Sigmoid colon (tissue), 6 donors: ENCODE measurements at regions not wholly inside any gene's neighbourhood (a gene's known extent, or its start where the extent isn't known, plus 50 kb on each side); places are given as distances from the start of the nearest gene placed in this dataset.

Experiments
- DNase-seq: peaks from one replicate; pipeline ENCODE4 v3.0.0-alpha.2; 2019
- H3K27ac ChIP-seq, 4 donors: fragments of 200-600 bp; sonication (generic); one replicate each; pipeline ENCODE4 v1.5.1; 2016 to 2019; ENCODE audit warnings: mild to moderate bottlenecking in 1 of 4
- H3K27me3 ChIP-seq, 3 donors: fragments of 200-600 bp; sonication (generic); one replicate each; pipeline ENCODE4 v1.5.1; 2019; ENCODE audit warnings: mild to moderate bottlenecking in 1 of 3
- H3K36me3 ChIP-seq, 4 donors: fragments of 200-600 bp; sonication (generic); one replicate each; pipeline ENCODE4 v1.5.1; 2016 to 2019
- H3K4me1 ChIP-seq, 4 donors: fragments of 200-600 bp; sonication (generic); one replicate each; pipeline ENCODE4 v1.5.1; 2017 to 2019
- H3K4me3 ChIP-seq, 4 donors: fragments of 200-600 bp; sonication (generic); one replicate each; pipeline ENCODE4 v1.5.1; 2017 to 2019; ENCODE audit warnings: mild to moderate bottlenecking in 2 of 4, moderate library complexity in 1 of 4
- H3K9me3 ChIP-seq, 4 donors: fragments of 200-600 bp in 3 of 4; sonication (generic) in 3 of 4; one replicate each; pipeline versions ENCODE4 v1.5.1 to v1.6.1; 2013 to 2019
- EP300 ChIP-seq, 4 donors: sonication (generic); formaldehyde crosslinking; IDR thresholded peaks; one replicate each; pipeline ENCODE4 v1.6.1; 2017; ENCODE audit warnings: antibody characterized with exemption in 4 of 4
- POLR2A ChIP-seq, 2 donors: fragments of 450-650 bp; IDR thresholded peaks; one replicate each; pipeline ENCODE4 v1.6.1; 2016; ENCODE audit warnings: antibody characterized with exemption in 2 of 2, mild to moderate bottlenecking in 2 of 2, moderate library complexity in 2 of 2
- POLR2AphosphoS5 ChIP-seq, 4 donors: sonication (generic); formaldehyde crosslinking; IDR thresholded peaks; one replicate each; pipeline ENCODE4 v1.6.1; 2017; ENCODE audit warnings: antibody characterized with exemption in 4 of 4
- WGBS, 2 donors: extraction: QIAGEN DNeasy Blood & Tissue Kit; methylation state at CpG; one replicate each; pipeline ENCODE4 v1.1.7; 2013; 5-methylcytosine and 5-hydroxymethylcytosine counted together
- intact Hi-C: fragments of 100-400 bp; cut with DNase I; formaldehyde crosslinking; loops from one replicate; pipeline ENCODE4 v1.15.1; 2023
- TF ChIP-seq, protein P1 (sequence below), 4 experiments: fragments of 450-650 bp in 3 of 4; fragments of 200-600 bp in 1 of 4; IDR thresholded peaks; one replicate each; pipeline ENCODE4 v1.5.1; 2016 to 2019; ENCODE audit warnings: antibody characterized with exemption in 4 of 4, mild to moderate bottlenecking in 3 of 4, moderate library complexity in 2 of 4
- donor health status: healthy with polysubstance abuse.
- donor health status: healthy.

- Histone ChIP-seq H3K36me3 (no peaks in the 10 kb centered on the region), H3K27ac (no peak overlapping the region), H3K9me3 (no peaks in the 10 kb centered on the region), H3K27me3 (no peaks in the 10 kb centered on the region), H3K4me1 (no peaks in the 10 kb centered on the region), H3K4me3 (no peak overlapping the region)
- 80 to 84% methylated on average over 6 of the region's 6 CpGs for WGBS, 2 donors
- no peak for DNase-seq
- intact Hi-C loops, result no loop called here
- no peak for TF ChIP-seq EP300 (IDR thresholded peaks at IDR 0.05)
- no peak for TF ChIP-seq POLR2A (IDR thresholded peaks at IDR 0.05)
- TF ChIP-seq POLR2AphosphoS5 (IDR thresholded peaks at IDR 0.05), result no peak
- TF ChIP-seq, protein P1, sequence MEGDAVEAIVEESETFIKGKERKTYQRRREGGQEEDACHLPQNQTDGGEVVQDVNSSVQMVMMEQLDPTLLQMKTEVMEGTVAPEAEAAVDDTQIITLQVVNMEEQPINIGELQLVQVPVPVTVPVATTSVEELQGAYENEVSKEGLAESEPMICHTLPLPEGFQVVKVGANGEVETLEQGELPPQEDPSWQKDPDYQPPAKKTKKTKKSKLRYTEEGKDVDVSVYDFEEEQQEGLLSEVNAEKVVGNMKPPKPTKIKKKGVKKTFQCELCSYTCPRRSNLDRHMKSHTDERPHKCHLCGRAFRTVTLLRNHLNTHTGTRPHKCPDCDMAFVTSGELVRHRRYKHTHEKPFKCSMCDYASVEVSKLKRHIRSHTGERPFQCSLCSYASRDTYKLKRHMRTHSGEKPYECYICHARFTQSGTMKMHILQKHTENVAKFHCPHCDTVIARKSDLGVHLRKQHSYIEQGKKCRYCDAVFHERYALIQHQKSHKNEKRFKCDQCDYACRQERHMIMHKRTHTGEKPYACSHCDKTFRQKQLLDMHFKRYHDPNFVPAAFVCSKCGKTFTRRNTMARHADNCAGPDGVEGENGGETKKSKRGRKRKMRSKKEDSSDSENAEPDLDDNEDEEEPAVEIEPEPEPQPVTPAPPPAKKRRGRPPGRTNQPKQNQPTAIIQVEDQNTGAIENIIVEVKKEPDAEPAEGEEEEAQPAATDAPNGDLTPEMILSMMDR (IDR thresholded peaks at IDR 0.05), result no peak
These were observed 79.1 kb upstream of the GALNT2 start for GRCh38 chr1:229987953-229988352.

- no peaks in the 10 kb centered on the region for H3K4me1 ChIP-seq
- H3K27me3 ChIP-seq, result no peaks in the 10 kb centered on the region
- H3K4me3 ChIP-seq, result no peak overlapping the region
- no peaks in the 10 kb centered on the region for H3K36me3 ChIP-seq
- TF ChIP-seq, protein P1 (IDR thresholded peaks at IDR 0.05), result no peak
- TF ChIP-seq POLR2AphosphoS5 (IDR thresholded peaks at IDR 0.05), result no peak
- TF ChIP-seq EP300 (IDR thresholded peaks at IDR 0.05), result no peak
- no peak for TF ChIP-seq POLR2A (IDR thresholded peaks at IDR 0.05)
- H3K27ac ChIP-seq, result no peak overlapping the region
- no peaks in the 10 kb centered on the region for H3K9me3 ChIP-seq
- 90 to 92% methylated on average over 5 of the region's 5 CpGs for WGBS, 2 donors
- DNase-seq, result no peak
- intact Hi-C loops, result no loop called here
These were observed 78.5 kb upstream of the GALNT2 start for GRCh38 chr1:229988534-229988933.

GRCh38 chr1:229989591-229990248, 77.3 kb upstream of the GALNT2 start:
- Histone ChIP-seq H3K4me3 (no peak overlapping the region), H3K27ac (no peak overlapping the region), H3K27me3 (no peaks in the 10 kb centered on the region), H3K36me3 (no peaks in the 10 kb centered on the region), H3K4me1 (no peaks in the 10 kb centered on the region), H3K9me3 (no peaks in the 10 kb centered on the region)
- TF ChIP-seq EP300 (IDR thresholded peaks at IDR 0.05), result no peak
- TF ChIP-seq POLR2A (IDR thresholded peaks at IDR 0.05), result no peak
- TF ChIP-seq, protein P1 (IDR thresholded peaks at IDR 0.05), result no peak
- TF ChIP-seq POLR2AphosphoS5 (IDR thresholded peaks at IDR 0.05), result no peak
- intact Hi-C loops, result no loop called here
- WGBS, 2 donors, result 66 to 85% methylated on average over 4 of the region's 4 CpGs
- DNase-seq, result no peak

DNA sequence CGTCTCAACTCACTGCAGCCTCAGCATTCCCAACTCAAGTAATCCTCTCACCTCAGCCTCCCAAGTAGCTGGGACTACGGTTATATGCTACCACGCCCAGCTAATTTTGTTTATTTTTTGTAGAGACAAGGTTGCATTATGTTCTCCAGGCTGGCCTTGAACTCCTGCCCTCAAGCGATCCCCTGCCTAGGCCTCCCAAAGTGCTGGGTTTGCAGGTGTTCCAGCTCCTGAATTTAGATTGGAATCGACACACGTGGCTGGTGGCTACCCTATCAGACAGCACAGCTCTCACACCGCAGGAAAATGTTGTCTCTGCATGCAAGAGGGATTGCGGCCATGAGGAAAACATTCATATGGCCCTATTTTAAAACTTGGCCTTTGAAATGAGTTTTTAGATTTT, 76.7 kb upstream of the GALNT2 start:
- no peak overlapping the region for H3K4me3 ChIP-seq
- 60 to 85% methylated on average over 8 of the region's 8 CpGs for WGBS, 2 donors
- no peaks in the 10 kb centered on the region for H3K36me3 ChIP-seq
- TF ChIP-seq, protein P1 (IDR thresholded peaks at IDR 0.05), result no peak
- TF ChIP-seq EP300 (IDR thresholded peaks at IDR 0.05) (no peak), POLR2AphosphoS5 (IDR thresholded peaks at IDR 0.05) (no peak), POLR2A (IDR thresholded peaks at IDR 0.05) (no peak)
- no peak overlapping the region for H3K27ac ChIP-seq
- DNase-seq, result no peak
- intact Hi-C loops, result no loop called here
- H3K4me1 ChIP-seq, result no peaks in the 10 kb centered on the region
- no peaks in the 10 kb centered on the region for H3K9me3 ChIP-seq
- no peaks in the 10 kb centered on the region for H3K27me3 ChIP-seq

DNA sequence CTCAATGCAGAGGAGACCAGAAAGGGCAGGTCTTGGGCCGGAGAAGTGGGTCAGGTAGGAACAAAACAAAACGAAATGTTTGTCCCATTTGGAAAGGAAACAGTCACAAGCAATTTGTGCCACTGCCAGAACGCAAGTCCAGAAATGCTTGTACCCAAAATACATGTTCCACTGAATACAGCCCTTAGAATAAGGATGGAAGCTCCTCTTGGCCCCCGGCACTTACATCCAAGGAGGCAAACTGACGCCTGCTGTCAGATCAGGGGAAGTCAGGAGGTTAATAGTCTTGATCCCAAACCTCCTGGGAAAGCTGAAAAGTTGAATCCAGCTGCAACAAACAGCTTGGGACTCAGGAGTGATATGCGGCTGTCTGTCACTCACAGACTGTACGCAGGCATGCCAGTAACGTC, 75.9 kb upstream of the GALNT2 start:
- intact Hi-C loops, result no loop called here
- 85 to 87% methylated on average over 8 of the region's 8 CpGs for WGBS, 2 donors
- H3K36me3 ChIP-seq, result no peaks in the 10 kb centered on the region
- no peak for DNase-seq
- no peak overlapping the region for H3K27ac ChIP-seq
- TF ChIP-seq POLR2A (IDR thresholded peaks at IDR 0.05) (no peak), POLR2AphosphoS5 (IDR thresholded peaks at IDR 0.05) (no peak), EP300 (IDR thresholded peaks at IDR 0.05) (no peak)
- TF ChIP-seq, protein P1 (IDR thresholded peaks at IDR 0.05), result no peak
- H3K27me3 ChIP-seq, result no peaks in the 10 kb centered on the region
- no peaks in the 10 kb centered on the region for H3K9me3 ChIP-seq
- no peaks in the 10 kb centered on the region for H3K4me1 ChIP-seq
- no peak overlapping the region for H3K4me3 ChIP-seq
